Endothelial cell of umbilical vein (primary cell): ENCODE measurements at regions not wholly inside any gene's neighbourhood (a gene's known extent, or its start where the extent isn't known, plus 50 kb on each side); places are given as distances from the start of the nearest gene placed in this dataset.

ENCODE experiments used
- BruUV-seq: library from RNA; stranded (reverse); fragments of 400-500 nt; replicated peaks from 2 replicates; lab custom pipeline; 2021; lab: Mats Ljungman, UMichigan
- CTCF ChIA-PET: fragments of 300-600, 350-600 bp; sonication (Branson Sonifier 250); formaldehyde crosslinking; loops from one replicate; lab custom pipeline; 2021; ENCODE audit warnings: antibody characterized with exemption, inconsistent platforms; lab: Charles Lee
- POLR2A ChIA-PET: fragments of 300-600, 350-600 bp; sonication (Branson Sonifier 250); formaldehyde crosslinking; loops from one replicate; lab custom pipeline; 2021; ENCODE audit warnings: antibody characterized with exemption, inconsistent platforms; lab: Charles Lee
- DNase-seq: peaks from one replicate; pipeline ENCODE4 v3.0.0-alpha.2; 2011; ENCODE audit warnings: low read depth, low spot score
- FAIRE-seq: peaks from 2 replicates; lab custom pipeline; 2011; peaks lifted over from hg19 to GRCh38; lab: Jason Lieb, UNC
- H2AFZ ChIP-seq: 2 replicates; pipeline ENCODE4 v1.6.0; 2012; ENCODE audit warnings: low read depth, low read length, control low read depth, inconsistent platforms
- H3K27ac ChIP-seq: 2 replicates; pipeline ENCODE4 v1.5.1; 2011; ENCODE audit warnings: low read depth, mild to moderate bottlenecking, control low read depth, low read length, moderate library complexity; ENCODE audit not compliant: insufficient read depth
- H3K27me3 ChIP-seq, 2 experiments: 2 replicates each; pipeline versions ENCODE4 v1.6.0 to v1.6.1; 2011; ENCODE audit warnings: low read length in 2 of 2, mixed read lengths in 1 of 2; ENCODE audit not compliant: control insufficient read depth in 2 of 2, insufficient read depth in 2 of 2
- H3K36me3 ChIP-seq, 2 experiments: 2 replicates in 1 of 2; 3 replicates in 1 of 2; pipeline ENCODE4 v1.5.1; 2011; ENCODE audit warnings: low read length in 2 of 2, mild to moderate bottlenecking in 1 of 2, moderate library complexity in 1 of 2; ENCODE audit not compliant: control insufficient read depth in 2 of 2, insufficient read depth in 2 of 2; ENCODE audit errors: extremely low read depth in 1 of 2
- H3K4me1 ChIP-seq: 3 replicates; pipeline ENCODE4 v1.5.1; 2011; ENCODE audit warnings: mild to moderate bottlenecking, low read length; ENCODE audit not compliant: control insufficient read depth, insufficient read depth; ENCODE audit errors: extremely low read depth
- H3K4me2 ChIP-seq: 2 replicates; pipeline ENCODE4 v1.6.1; 2011; ENCODE audit warnings: low read length, control low read depth, mixed read lengths; ENCODE audit not compliant: insufficient read depth
- H3K4me3 ChIP-seq, 3 experiments: fragments of 200-600 bp in 1 of 3; sonication (generic), shearing (Covaris generic) in 1 of 3; replicated peaks in 1 of 3; 2 replicates each; pipeline ENCODE4 v1.5.1; 2011 to 2016; ENCODE audit warnings: control low read depth in 3 of 3, low read length in 3 of 3, mild to moderate bottlenecking in 2 of 3, inconsistent platforms in 1 of 3, low read depth in 1 of 3, moderate library complexity in 1 of 3; ENCODE audit not compliant: insufficient read depth in 1 of 3
- H3K79me2 ChIP-seq: 2 replicates; pipeline ENCODE4 v1.6.0; 2012; ENCODE audit warnings: low read length, inconsistent platforms; ENCODE audit not compliant: control insufficient read depth, insufficient read depth
- H3K9ac ChIP-seq: replicated peaks from 2 replicates; pipeline ENCODE3; 2011; ENCODE audit warnings: low read length, control low read depth; ENCODE audit not compliant: insufficient read depth; ENCODE audit errors: extremely low read depth
- H3K9me1 ChIP-seq: replicated peaks from 3 replicates; pipeline ENCODE4 v1.6.0; 2011; ENCODE audit warnings: mild to moderate bottlenecking, low read length; ENCODE audit not compliant: control insufficient read depth, insufficient read depth; ENCODE audit errors: extremely low read depth
- H3K9me3 ChIP-seq: replicated peaks from 2 replicates; pipeline ENCODE4 v1.5.1; 2012; ENCODE audit warnings: low read length, inconsistent platforms; ENCODE audit not compliant: control insufficient read depth, insufficient read depth
- H4K20me1 ChIP-seq: replicated peaks from 2 replicates; pipeline ENCODE3; 2011; ENCODE audit warnings: mild to moderate bottlenecking, low read length; ENCODE audit not compliant: control insufficient read depth, insufficient read depth; ENCODE audit errors: extremely low read depth
- EZH2 ChIP-seq: IDR thresholded peaks from 2 replicates; pipeline ENCODE4 v1.6.1; 2012; ENCODE audit warnings: borderline replicate concordance, low read depth, mild to moderate bottlenecking, moderate library complexity, low read length, inconsistent platforms; ENCODE audit not compliant: severe bottlenecking
- FOS ChIP-seq: IDR thresholded peaks from 2 replicates; pipeline ENCODE4 v1.6.1; 2011; ENCODE audit warnings: mild to moderate bottlenecking, low read length, moderate library complexity, borderline replicate concordance; ENCODE audit not compliant: insufficient read depth
- GATA2 ChIP-seq: IDR thresholded peaks from 2 replicates; pipeline ENCODE4 v1.7.0; 2011; ENCODE audit warnings: low read depth, mild to moderate bottlenecking, moderate library complexity, mixed read lengths, low read length; ENCODE audit not compliant: insufficient read length, insufficient read depth
- POLR2AphosphoS5 ChIP-seq: IDR thresholded peaks from 2 replicates; pipeline ENCODE4 v1.6.1; 2012; ENCODE audit warnings: low read depth, mild to moderate bottlenecking, control low read depth, low read length, moderate library complexity; ENCODE audit not compliant: insufficient read depth
- dilution Hi-C: fragments of 300-500 bp; cut with MboI; formaldehyde crosslinking; loops from one replicate; pipeline ENCODE4 v1.15.0; 2019; ENCODE audit warnings: low sequenced_read_pairs; ENCODE audit not compliant: extremely low pct_ligation_motif_present
- intact Hi-C: fragments of 100-400 bp; cut with micrococcal nuclease; formaldehyde crosslinking; loops from one replicate; pipeline ENCODE4 v1.10.0; 2022
- TF ChIP-seq, protein P1 (sequence below), 2 donors: IDR thresholded peaks; 1 replicate in 1 of 2; 2 replicates in 1 of 2; pipeline ENCODE4 v1.5.1; 2011; ENCODE audit warnings: low read length in 2 of 2, mild to moderate bottlenecking in 2 of 2, moderate library complexity in 2 of 2, control low read depth in 1 of 2, inconsistent platforms in 1 of 2, low read depth in 1 of 2; ENCODE audit not compliant: insufficient read depth in 1 of 2; ENCODE audit errors: extremely low read depth in 1 of 2
- TF ChIP-seq, protein P2 (sequence below): IDR thresholded peaks from 2 replicates; pipeline ENCODE4 v1.6.1; 2011; ENCODE audit not compliant: insufficient read depth, insufficient read length

GRCh38 chr7:125567686-125568085 lies 638.1 kb upstream of the POT1 start:
- no peaks in the 10 kb centered on the region for H3K4me1 ChIP-seq
- no peaks in the 10 kb centered on the region for H4K20me1 ChIP-seq
- dilution Hi-C loops, result no loop called here
- H3K79me2 ChIP-seq, result no peaks in the 10 kb centered on the region
- no peak overlapping the region for H3K4me2 ChIP-seq
- no peak overlapping the region for H3K4me3 ChIP-seq
- no TSS peak for BruUV-seq
- TF ChIP-seq EZH2, result no peak
- H2AFZ ChIP-seq, result no peak overlapping the region
- intact Hi-C loops, result no loop called here
- no peaks in the 10 kb centered on the region for H3K27me3 ChIP-seq
- no peaks in the 10 kb centered on the region for H3K9me3 ChIP-seq
- H3K27ac ChIP-seq, result no peak overlapping the region
- no peaks in the 10 kb centered on the region for H3K36me3 ChIP-seq
- no peaks in the 10 kb centered on the region for H3K9me1 ChIP-seq
- FAIRE-seq (no peak), DNase-seq (no peak)
- POLR2A ChIA-PET, result no interaction called here
- H3K9ac ChIP-seq, result no peak overlapping the region
- CTCF ChIA-PET, result no interaction called here

- Histone ChIP-seq H3K27ac (no peak overlapping the region), H3K9ac (no peak overlapping the region), H3K27me3 (no peaks in the 10 kb centered on the region), H2AFZ (peak overlapping the region; percentile 2), H3K4me2 (no peak overlapping the region), H3K9me1 (no peaks in the 10 kb centered on the region), H3K79me2 (no peaks in the 10 kb centered on the region), H3K4me1 (no peaks in the 10 kb centered on the region), H3K9me3 (no peaks in the 10 kb centered on the region), H3K4me3 (no peak overlapping the region), H4K20me1 (no peaks in the 10 kb centered on the region), H3K36me3 (no peaks in the 10 kb centered on the region)
- ChIA-PET POLR2A (no interaction called here), CTCF (no interaction called here)
- dilution Hi-C loops (no loop called here), intact Hi-C loops (no loop called here)
- TF ChIP-seq, protein P1, sequence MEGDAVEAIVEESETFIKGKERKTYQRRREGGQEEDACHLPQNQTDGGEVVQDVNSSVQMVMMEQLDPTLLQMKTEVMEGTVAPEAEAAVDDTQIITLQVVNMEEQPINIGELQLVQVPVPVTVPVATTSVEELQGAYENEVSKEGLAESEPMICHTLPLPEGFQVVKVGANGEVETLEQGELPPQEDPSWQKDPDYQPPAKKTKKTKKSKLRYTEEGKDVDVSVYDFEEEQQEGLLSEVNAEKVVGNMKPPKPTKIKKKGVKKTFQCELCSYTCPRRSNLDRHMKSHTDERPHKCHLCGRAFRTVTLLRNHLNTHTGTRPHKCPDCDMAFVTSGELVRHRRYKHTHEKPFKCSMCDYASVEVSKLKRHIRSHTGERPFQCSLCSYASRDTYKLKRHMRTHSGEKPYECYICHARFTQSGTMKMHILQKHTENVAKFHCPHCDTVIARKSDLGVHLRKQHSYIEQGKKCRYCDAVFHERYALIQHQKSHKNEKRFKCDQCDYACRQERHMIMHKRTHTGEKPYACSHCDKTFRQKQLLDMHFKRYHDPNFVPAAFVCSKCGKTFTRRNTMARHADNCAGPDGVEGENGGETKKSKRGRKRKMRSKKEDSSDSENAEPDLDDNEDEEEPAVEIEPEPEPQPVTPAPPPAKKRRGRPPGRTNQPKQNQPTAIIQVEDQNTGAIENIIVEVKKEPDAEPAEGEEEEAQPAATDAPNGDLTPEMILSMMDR (IDR thresholded peaks at IDR 0.05; ENCODE audit: extremely low read depth in 1 of 2, insufficient read depth in 1 of 2, low read depth in 1 of 2, low read length in 2 of 2), result no peak
- TF ChIP-seq FOS (no peak), POLR2AphosphoS5 (no peak), GATA2 (no peak)
- TF ChIP-seq, protein P2, sequence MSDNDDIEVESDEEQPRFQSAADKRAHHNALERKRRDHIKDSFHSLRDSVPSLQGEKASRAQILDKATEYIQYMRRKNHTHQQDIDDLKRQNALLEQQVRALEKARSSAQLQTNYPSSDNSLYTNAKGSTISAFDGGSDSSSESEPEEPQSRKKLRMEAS, result no peak
- FAIRE-seq (no peak), DNase-seq (no peak)
- BruUV-seq, result no TSS peak
Measured at GRCh38 chr7:125563964-125564529, 634.4 kb upstream of the POT1 start.
